Gastrocnemius medialis (tissue), 4 donors: ENCODE measurements at regions not wholly inside any gene's neighbourhood (a gene's known extent, or its start where the extent isn't known, plus 50 kb on each side); places are given as distances from the start of the nearest gene placed in this dataset.

Experiments
- CTCF ChIP-seq, 5 experiments: fragments of 450-650 bp in 3 of 5; fragments of 200-600 bp in 2 of 5; sonication (generic) in 2 of 5; IDR thresholded peaks in 4 of 5; conservative IDR thresholded peaks in 1 of 5; 1 replicate in 4 of 5; 2 replicates in 1 of 5; pipeline ENCODE4 v1.5.1; 2016 to 2019; ENCODE audit warnings: antibody characterized with exemption in 5 of 5, mild to moderate bottlenecking in 3 of 5, moderate library complexity in 3 of 5
- POLR2A ChIP-seq, 2 donors: fragments of 450-650 bp; IDR thresholded peaks; one replicate each; pipeline ENCODE4 v1.6.1; 2017; ENCODE audit warnings: antibody characterized with exemption in 2 of 2, mild to moderate bottlenecking in 2 of 2, moderate library complexity in 2 of 2

GRCh38 chr4:28148221-28148620 lies 1287.6 kb downstream of the STIM2 start:
- TF ChIP-seq CTCF (IDR thresholded peaks at IDR 0.05 in 4 of 5, conservative IDR thresholded peaks at IDR 0.05 in 1 of 5) (no peak), POLR2A (IDR thresholded peaks at IDR 0.05) (no peak)
